Tibial nerve (tissue), 4 donors: ENCODE measurements at regions not wholly inside any gene's neighbourhood (a gene's known extent, or its start where the extent isn't known, plus 50 kb on each side); places are given as distances from the start of the nearest gene placed in this dataset.

Experiments
- DNase-seq, 2 donors: peaks; one replicate each; pipeline ENCODE4 v3.0.0-alpha.2; 2019; ENCODE audit warnings: low spot score in 2 of 2
- H3K27ac ChIP-seq, 4 donors: fragments of 200-600 bp; sonication (generic) in 3 of 4; one replicate each; pipeline ENCODE4 v1.5.1; 2017 to 2019; ENCODE audit warnings: mild to moderate bottlenecking in 1 of 4
- H3K27me3 ChIP-seq, 2 donors: fragments of 200-600 bp; sonication (generic) in 1 of 2; one replicate each; pipeline versions ENCODE4 v1.5.1 to v1.6.0; 2017 to 2019
- H3K36me3 ChIP-seq, 3 donors: fragments of 200-600 bp; sonication (generic); one replicate each; pipeline ENCODE4 v1.5.1; 2018 to 2019
- H3K4me1 ChIP-seq, 4 donors: fragments of 200-600 bp; sonication (generic) in 3 of 4; one replicate each; pipeline ENCODE4 v1.5.1; 2017 to 2019
- H3K4me3 ChIP-seq, 4 donors: fragments of 200-600 bp; sonication (generic) in 3 of 4; one replicate each; pipeline ENCODE4 v1.5.1; 2017 to 2019; ENCODE audit warnings: mild to moderate bottlenecking in 1 of 4, moderate library complexity in 1 of 4
- H3K9me3 ChIP-seq, 4 donors: fragments of 200-600 bp; sonication (generic) in 3 of 4; one replicate each; pipeline ENCODE4 v1.5.1; 2017 to 2019
- CTCF ChIP-seq, 5 experiments: fragments of 200-600 bp in 3 of 5; fragments of 450-650 bp in 2 of 5; sonication (generic) in 3 of 5; IDR thresholded peaks; one replicate each; pipeline ENCODE4 v1.5.1; 2016 to 2019; ENCODE audit warnings: antibody characterized with exemption in 5 of 5, mild to moderate bottlenecking in 3 of 5, moderate library complexity in 2 of 5
- EP300 ChIP-seq, 2 donors: sonication (generic); formaldehyde crosslinking; IDR thresholded peaks; one replicate each; pipeline ENCODE4 v1.6.1; 2017; ENCODE audit warnings: antibody characterized with exemption in 2 of 2, mild to moderate bottlenecking in 1 of 2
- POLR2A ChIP-seq, 2 donors: fragments of 450-650 bp; IDR thresholded peaks; one replicate each; pipeline ENCODE4 v1.6.1; 2017; ENCODE audit warnings: antibody characterized with exemption in 2 of 2, mild to moderate bottlenecking in 2 of 2, moderate library complexity in 2 of 2
- WGBS, 2 donors: methylation state at CpG; one replicate each; pipeline ENCODE4 v1.1.5; 2018; 5-methylcytosine and 5-hydroxymethylcytosine counted together

GRCh38 chr22:27029584-27030130, 372.3 kb downstream of the MIAT start:
- H3K36me3 ChIP-seq: no peaks in the 10 kb centered on the region
- peaks cover 0 to 13% (median 0%) of the 10 kb centered on the region in 4 donors for H3K9me3 ChIP-seq
- no peak overlapping the region for H3K27ac ChIP-seq
- DNase-seq: no peak
- TF ChIP-seq EP300 (IDR thresholded peaks at IDR 0.05) (no peak), POLR2A (IDR thresholded peaks at IDR 0.05) (no peak), CTCF (IDR thresholded peaks at IDR 0.05) (no peak)
- peaks cover 0 to 19% of the 10 kb centered on the region in 2 donors for H3K27me3 ChIP-seq
- peaks cover 0 to 3% (median 0%) of the 10 kb centered on the region in 4 donors for H3K4me1 ChIP-seq
- 81 to 96% methylated on average over 1 of the region's 1 CpG for WGBS, 2 donors
- H3K4me3 ChIP-seq: no peak overlapping the region

DNA sequence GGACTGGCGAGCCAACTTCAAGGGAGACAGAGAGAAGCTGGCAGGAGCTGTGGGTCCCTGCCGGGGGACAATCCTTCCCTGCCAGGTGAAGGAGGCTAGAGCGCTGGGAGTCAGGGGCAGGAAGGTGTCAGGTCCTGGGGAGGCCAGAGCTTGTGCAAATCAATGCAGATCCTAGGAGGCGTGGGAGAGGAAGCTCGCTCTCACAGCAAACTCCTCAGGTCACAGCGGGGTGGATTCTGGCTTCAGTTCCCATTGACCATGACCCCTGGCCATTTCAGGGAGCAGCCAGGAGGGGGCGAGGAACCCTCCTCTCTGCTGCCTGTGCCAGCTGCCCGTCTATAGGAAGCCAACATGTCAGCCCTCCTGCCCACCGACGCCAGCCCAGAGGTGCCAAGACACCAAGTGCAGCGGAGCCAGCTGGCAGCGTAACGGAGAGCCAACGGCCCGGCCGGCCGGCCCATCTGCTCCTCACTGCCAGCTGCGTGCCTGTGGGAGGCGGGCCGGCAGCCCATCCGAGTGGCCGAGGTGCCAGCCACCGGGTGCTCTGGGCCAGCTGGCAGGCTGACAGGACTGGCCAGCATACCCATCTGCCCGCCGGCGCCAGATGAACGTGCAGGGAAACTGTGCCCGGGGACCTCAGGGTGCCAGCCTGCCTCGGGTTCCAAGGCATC, 374.8 kb downstream of the MIAT start:
- H3K9me3 ChIP-seq: peaks cover 0 to 13% (median 0%) of the 10 kb centered on the region in 4 donors
- no peak for TF ChIP-seq POLR2A (IDR thresholded peaks at IDR 0.05)
- TF ChIP-seq CTCF (IDR thresholded peaks at IDR 0.05): no peak
- no peak for TF ChIP-seq EP300 (IDR thresholded peaks at IDR 0.05)
- peaks cover 0 to 19% of the 10 kb centered on the region in 2 donors for H3K27me3 ChIP-seq
- H3K27ac ChIP-seq: no peak overlapping the region
- no peak overlapping the region for H3K4me3 ChIP-seq
- H3K36me3 ChIP-seq: no peaks in the 10 kb centered on the region
- peaks cover 0 to 3% (median 0%) of the 10 kb centered on the region in 4 donors for H3K4me1 ChIP-seq
- 54 to 60% methylated on average over 20 to 23 of the region's 29 CpGs for WGBS, 2 donors
- no peak for DNase-seq

- TF ChIP-seq POLR2A (IDR thresholded peaks at IDR 0.05) (no peak), EP300 (IDR thresholded peaks at IDR 0.05) (no peak), CTCF (IDR thresholded peaks at IDR 0.05) (no peak)
- WGBS, 2 donors: 78% methylated on average over 14 of the region's 14 CpGs
- H3K4me1 ChIP-seq: no peaks in the 10 kb centered on the region
- DNase-seq: no peak
- H3K36me3 ChIP-seq: no peaks in the 10 kb centered on the region
- H3K9me3 ChIP-seq: no peaks in the 10 kb centered on the region
- no peak overlapping the region for H3K27ac ChIP-seq
- H3K4me3 ChIP-seq: no peak overlapping the region
- H3K27me3 ChIP-seq: no peaks in the 10 kb centered on the region
These were observed 384.4 kb downstream of the MIAT start for GRCh38 chr22:27041745-27042310.

- DNase-seq: no peak
- 73 to 79% methylated on average over 5 of the region's 5 CpGs for WGBS, 2 donors
- no peak for TF ChIP-seq EP300 (IDR thresholded peaks at IDR 0.05)
- TF ChIP-seq CTCF (IDR thresholded peaks at IDR 0.05): no peak
- TF ChIP-seq POLR2A (IDR thresholded peaks at IDR 0.05): no peak
- Histone ChIP-seq H3K27me3 (no peaks in the 10 kb centered on the region), H3K4me3 (no peak overlapping the region), H3K4me1 (no peaks in the 10 kb centered on the region), H3K27ac (no peak overlapping the region), H3K36me3 (no peaks in the 10 kb centered on the region), H3K9me3 (no peaks in the 10 kb centered on the region)
These were observed 385.9 kb downstream of the MIAT start for GRCh38 chr22:27043262-27043661.
